H1 (cell line): ENCODE measurements at regions not wholly inside any gene's neighbourhood (a gene's known extent, or its start where the extent isn't known, plus 50 kb on each side); places are given as distances from the start of the nearest gene placed in this dataset.

Experiments used
- CTCF ChIA-PET: fragments of 300-600 bp; sonication (Branson Sonifier 250); formaldehyde crosslinking; loops from one replicate; lab custom pipeline; 2021; ENCODE audit not compliant: partially characterized antibody; lab: Charles Lee
- POLR2A ChIA-PET: fragments of 300-600 bp; sonication (Branson Sonifier 250); formaldehyde crosslinking; loops from one replicate; lab custom pipeline; 2021; ENCODE audit warnings: inconsistent platforms; ENCODE audit not compliant: partially characterized antibody; lab: Charles Lee
- DNase-seq, 2 experiments: peaks; one replicate each; pipeline versions ENCODE4 v3.0.0 to v3.0.0-alpha.2; 2010 to 2022; ENCODE audit warnings: low spot score in 2 of 2, low read depth in 1 of 2, mixed read lengths in 1 of 2
- FAIRE-seq: peaks from 2 replicates; lab custom pipeline; 2011; peaks lifted over from hg19 to GRCh38; lab: Jason Lieb, UNC
- H2AFZ ChIP-seq: 2 replicates; pipeline ENCODE4 v1.8.1; 2012; ENCODE audit warnings: low read length, inconsistent platforms
- H2AK5ac ChIP-seq: 2 replicates; pipeline ENCODE4 v1.6.1; 2013; ENCODE audit warnings: low read depth, low read length
- H2BK120ac ChIP-seq: replicated peaks from 2 replicates; pipeline ENCODE3; 2013; ENCODE audit warnings: low read depth, low read length, inconsistent platforms
- H2BK12ac ChIP-seq: 2 replicates; pipeline ENCODE4 v1.6.1; 2013; ENCODE audit warnings: low read depth, low read length
- H2BK15ac ChIP-seq: 2 replicates; pipeline ENCODE4 v1.6.1; 2013; ENCODE audit warnings: low read length
- H2BK20ac ChIP-seq: 2 replicates; pipeline ENCODE4 v1.6.1; 2013; ENCODE audit warnings: low read length
- H2BK5ac ChIP-seq: 2 replicates; pipeline ENCODE4 v1.6.1; 2013; ENCODE audit warnings: low read depth, low read length
- H3K14ac ChIP-seq: 2 replicates; pipeline ENCODE4 v1.6.1; 2013; ENCODE audit warnings: inconsistent platforms; ENCODE audit not compliant: insufficient read length
- H3K18ac ChIP-seq: 2 replicates; pipeline ENCODE4 v1.6.1; 2013; ENCODE audit warnings: low read length; ENCODE audit errors: extremely low read depth
- H3K23ac ChIP-seq: 2 replicates; pipeline ENCODE4 v1.6.1; 2013; ENCODE audit warnings: inconsistent platforms; ENCODE audit not compliant: insufficient read length
- H3K23me2 ChIP-seq: 2 replicates; pipeline ENCODE4 v1.6.1; 2013; ENCODE audit warnings: low read depth, low read length
- H3K27ac ChIP-seq: 2 replicates; pipeline ENCODE4 v1.6.1; 2011; ENCODE audit warnings: low read depth, low read length, inconsistent platforms
- H3K27me3 ChIP-seq, 4 experiments: replicated peaks in 1 of 4; 1 replicate in 1 of 4; 2 replicates in 3 of 4; pipeline versions ENCODE4 v1.6.1 to v1.8.1; 2011 to 2013; ENCODE audit warnings: low read length in 3 of 4, mild to moderate bottlenecking in 3 of 4, inconsistent platforms in 2 of 4, mixed read lengths in 2 of 4, moderate library complexity in 1 of 4; ENCODE audit not compliant: control insufficient read depth in 3 of 4, insufficient read depth in 3 of 4; ENCODE audit errors: extremely low read depth in 1 of 4
- H3K36me3 ChIP-seq, 4 experiments: 2 replicates each; pipeline versions ENCODE4 v1.6.1 to v1.8.1; 2011 to 2013; ENCODE audit warnings: mild to moderate bottlenecking in 4 of 4, low read length in 3 of 4, moderate library complexity in 2 of 4, control low read depth in 1 of 4, inconsistent platforms in 1 of 4; ENCODE audit not compliant: insufficient read depth in 4 of 4, control insufficient read depth in 2 of 4
- H3K4ac ChIP-seq: replicated peaks from 2 replicates; pipeline ENCODE3; 2013; ENCODE audit warnings: low read length, low read depth, mixed read lengths, inconsistent platforms; ENCODE audit not compliant: insufficient read length
- H3K4me1 ChIP-seq, 4 experiments: replicated peaks in 1 of 4; 1 replicate in 1 of 4; 2 replicates in 3 of 4; pipeline versions ENCODE4 v1.6.1 to v1.8.1; 2011 to 2013; ENCODE audit warnings: low read length in 3 of 4, inconsistent platforms in 2 of 4, mixed read lengths in 1 of 4; ENCODE audit not compliant: insufficient read depth in 4 of 4, control insufficient read depth in 3 of 4
- H3K4me2 ChIP-seq, 2 experiments: 2 replicates each; pipeline versions ENCODE4 v1.6.1 to v1.8.1; 2011 to 2013; ENCODE audit warnings: low read depth in 2 of 2, low read length in 2 of 2, control low read depth in 1 of 2, inconsistent platforms in 1 of 2, mild to moderate bottlenecking in 1 of 2; ENCODE audit not compliant: insufficient read depth in 1 of 2
- H3K4me3 ChIP-seq, 4 experiments: fragments of 200-600, 300-600 bp in 1 of 4; sonication (generic), shearing (Covaris generic), sonication (Bioruptor Twin) in 1 of 4; 2 replicates each; pipeline versions ENCODE4 v1.5.1 to v1.8.1; 2011 to 2016; ENCODE audit warnings: low read length in 4 of 4, low read depth in 3 of 4, control low read depth in 2 of 4, inconsistent platforms in 2 of 4, mild to moderate bottlenecking in 2 of 4, mixed read lengths in 1 of 4, moderate library complexity in 1 of 4; ENCODE audit not compliant: insufficient read depth in 2 of 4; ENCODE audit errors: extremely low read depth in 1 of 4
- H3K56ac ChIP-seq: replicated peaks from 2 replicates; pipeline ENCODE3; 2013; ENCODE audit warnings: low read depth, mild to moderate bottlenecking, mixed read lengths, low read length, inconsistent platforms; ENCODE audit not compliant: insufficient read length
- H3K79me1 ChIP-seq: 2 replicates; pipeline ENCODE4 v1.6.1; 2013; ENCODE audit warnings: low read depth, low read length, control low read depth
- H3K79me2 ChIP-seq, 2 experiments: 2 replicates each; pipeline versions ENCODE4 v1.6.1 to v1.8.1; 2012 to 2013; ENCODE audit warnings: low read length in 2 of 2, mild to moderate bottlenecking in 2 of 2, inconsistent platforms in 1 of 2; ENCODE audit not compliant: insufficient read depth in 2 of 2, control insufficient read depth in 1 of 2
- H3K9ac ChIP-seq, 4 experiments: replicated peaks in 1 of 4; 1 replicate in 1 of 4; 2 replicates in 3 of 4; pipeline versions ENCODE4 v1.6.1 to v1.8.1; 2011 to 2013; ENCODE audit warnings: low read depth in 3 of 4, low read length in 3 of 4, control low read depth in 2 of 4, mild to moderate bottlenecking in 2 of 4, moderate library complexity in 2 of 4, inconsistent platforms in 1 of 4; ENCODE audit errors: extremely low read depth in 1 of 4
- H3K9me3 ChIP-seq, 2 experiments: 2 replicates each; pipeline versions ENCODE4 v1.6.1 to v1.8.1; 2012 to 2013; ENCODE audit warnings: mild to moderate bottlenecking in 2 of 2, moderate library complexity in 2 of 2, control low read depth in 1 of 2, inconsistent platforms in 1 of 2, low read depth in 1 of 2, low read length in 1 of 2, mixed read lengths in 1 of 2; ENCODE audit not compliant: insufficient read depth in 2 of 2
- H4K20me1 ChIP-seq, 2 experiments: replicated peaks in 1 of 2; 2 replicates each; pipeline versions ENCODE3 to v1.8.1; 2011 to 2013; ENCODE audit warnings: inconsistent platforms in 2 of 2, low read length in 2 of 2, mild to moderate bottlenecking in 1 of 2; ENCODE audit not compliant: insufficient read depth in 2 of 2, control insufficient read depth in 1 of 2
- H4K5ac ChIP-seq: 2 replicates; pipeline ENCODE4 v1.6.1; 2013; ENCODE audit warnings: low read length, low read depth, mixed read lengths, inconsistent platforms; ENCODE audit not compliant: insufficient read length
- H4K8ac ChIP-seq: 2 replicates; pipeline ENCODE4 v1.8.0; 2013; ENCODE audit warnings: mild to moderate bottlenecking, moderate library complexity, low read length, inconsistent platforms; ENCODE audit not compliant: insufficient read depth; ENCODE audit errors: extremely low read depth
- H4K91ac ChIP-seq: replicated peaks from 2 replicates; pipeline ENCODE3; 2013; ENCODE audit warnings: low read length, mixed read lengths, inconsistent platforms; ENCODE audit not compliant: insufficient read length
- CTBP2 ChIP-seq: IDR thresholded peaks from 2 replicates; pipeline ENCODE4 v1.7.0; 2011; ENCODE audit warnings: borderline replicate concordance, mild to moderate bottlenecking, moderate library complexity, mixed read lengths, low read length; ENCODE audit not compliant: insufficient read depth, insufficient read length
- JUN ChIP-seq: IDR thresholded peaks from 2 replicates; pipeline ENCODE4 v1.6.1; 2011; ENCODE audit warnings: low read depth, mild to moderate bottlenecking, improper control_type of control experiment, low read length
- JUND ChIP-seq: IDR thresholded peaks from 2 replicates; pipeline ENCODE4 v1.6.1; 2011; ENCODE audit warnings: mild to moderate bottlenecking, improper control_type of control experiment, low read length
- KDM5A ChIP-seq: fragments of 200-600 bp; IDR thresholded peaks from 2 replicates; pipeline ENCODE4 v1.7.1; 2012; ENCODE audit warnings: mild to moderate bottlenecking, low read length, inconsistent platforms, mixed read lengths
- NRF1 ChIP-seq: IDR thresholded peaks from 2 replicates; pipeline ENCODE4 v1.6.1; 2011; ENCODE audit warnings: mild to moderate bottlenecking, low read depth, low read length, improper control_type of control experiment
- RAD21 ChIP-seq, 2 experiments: IDR thresholded peaks in 1 of 2; conservative IDR thresholded peaks in 1 of 2; 2 replicates each; pipeline ENCODE4 v1.6.1; 2011; ENCODE audit warnings: low read depth in 2 of 2, low read length in 2 of 2, improper control_type of control experiment in 1 of 2, inconsistent platforms in 1 of 2, mild to moderate bottlenecking in 1 of 2, moderate library complexity in 1 of 2
- RBBP5 ChIP-seq: IDR thresholded peaks from 2 replicates; pipeline ENCODE4 v1.7.1; 2012; ENCODE audit warnings: low read depth, mild to moderate bottlenecking, inconsistent platforms, low read length, moderate library complexity, borderline replicate concordance
- RXRA ChIP-seq: IDR thresholded peaks from 2 replicates; pipeline ENCODE4 v1.6.1; 2011; ENCODE audit warnings: low read depth, mild to moderate bottlenecking, low read length, moderate library complexity; ENCODE audit not compliant: insufficient read depth
- SIRT6 ChIP-seq: IDR thresholded peaks from one replicate; pipeline ENCODE4 v1.7.1; 2012; ENCODE audit warnings: low read length, inconsistent platforms
- SRF ChIP-seq: IDR thresholded peaks from 2 replicates; pipeline ENCODE4 v1.6.1; 2011; ENCODE audit warnings: mild to moderate bottlenecking, low read depth, low read length, moderate library complexity
- SUZ12 ChIP-seq: fragments of 200-600 bp; sonication (generic); IDR thresholded peaks from 2 replicates; pipeline ENCODE4 v1.6.1; 2012; ENCODE audit warnings: mild to moderate bottlenecking, inconsistent platforms, low read length, moderate library complexity, mixed read lengths
- TAF7 ChIP-seq: optimal IDR thresholded peaks from 2 replicates; pipeline ENCODE3; 2011; ENCODE audit warnings: low read depth, mild to moderate bottlenecking, inconsistent platforms, low read length, moderate library complexity, borderline replicate concordance
- TEAD4 ChIP-seq: IDR thresholded peaks from 2 replicates; pipeline ENCODE4 v1.6.1; 2012; ENCODE audit warnings: low read depth, low read length, inconsistent platforms, mixed read lengths
- WGBS, 2 experiments: shearing (Covaris generic) in 1 of 2; methylation state at CpG; one replicate each; pipeline versions ENCODE4 v1.1.6 to v1.1.7; 2013 to 2015; ENCODE audit warnings: low lambda C conversion rate in 2 of 2, mixed read lengths in 2 of 2, inconsistent platforms in 1 of 2, low coverage in 1 of 2, missing lambda C conversion rate in 1 of 2; ENCODE audit not compliant: insufficient replicate concordance in 2 of 2, insufficient coverage in 1 of 2, insufficient read length in 1 of 2; ENCODE audit errors: extremely low coverage in 1 of 2, missing lambda C conversion rate in 1 of 2; 5-methylcytosine and 5-hydroxymethylcytosine counted together

GRCh38 chr6:11828262-11828870, 49.8 kb upstream of the ADTRP start:
- no peaks in the 10 kb centered on the region for H3K79me2 ChIP-seq
- no peak overlapping the region for H2BK120ac ChIP-seq
- H3K36me3 ChIP-seq = no peaks in the 10 kb centered on the region
- DNase-seq = no peak
- peaks cover 0 to 2% (median 0%) of the 10 kb centered on the region in 4 experiments; a peak in 1 of 7 replicates for H3K4me1 ChIP-seq
- no peak overlapping the region for H2BK20ac ChIP-seq
- H3K9me3 ChIP-seq = no peaks in the 10 kb centered on the region
- FAIRE-seq = no peak
- H3K4me3 ChIP-seq = no peak overlapping the region
- no peak overlapping the region for H4K5ac ChIP-seq
- H3K23ac ChIP-seq = no peak overlapping the region
- no peaks in the 10 kb centered on the region for H4K20me1 ChIP-seq
- no peak overlapping the region for H2AK5ac ChIP-seq
- H2BK12ac ChIP-seq = no peak overlapping the region
- H4K8ac ChIP-seq = no peak overlapping the region
- no peak overlapping the region for H3K4me2 ChIP-seq
- 93% methylated on average over 6 of the region's 6 CpGs; no CpG with 5 or more reads in 1 of the 2 experiments for WGBS, 2 experiments
- no peak overlapping the region for H3K56ac ChIP-seq
- ChIA-PET POLR2A (no interaction called here), CTCF (interaction anchor here (0.6 to 0.9 kb wide), 3 partner anchors 58 to 680 kb away, joined by 3 to 4 read pairs (median 4); no protein-coding TSS in a partner anchor)
- no peak overlapping the region for H2BK15ac ChIP-seq
- H3K14ac ChIP-seq = no peak overlapping the region
- no peaks in the 10 kb centered on the region for H3K27me3 ChIP-seq
- no peak overlapping the region for H2BK5ac ChIP-seq
- no peak overlapping the region for H3K27ac ChIP-seq
- H2AFZ ChIP-seq = no peak overlapping the region
- H3K18ac ChIP-seq = no peak overlapping the region
- H3K23me2 ChIP-seq = no peaks in the 10 kb centered on the region
- H3K4ac ChIP-seq = no peak overlapping the region
- no peaks in the 10 kb centered on the region for H3K79me1 ChIP-seq
- no peak overlapping the region for H3K9ac ChIP-seq
- H4K91ac ChIP-seq = no peak overlapping the region
- TF ChIP-seq CTBP2 (no peak), RBBP5 (no peak), SIRT6 (no peak), TAF7 (no peak), NRF1 (no peak), TEAD4 (no peak), JUN (no peak), JUND (no peak), RXRA (no peak), SUZ12 (no peak), KDM5A (no peak), RAD21 (IDR thresholded peaks at IDR 0.05 in 1 of 2, conservative IDR thresholded peaks at IDR 0.05 in 1 of 2; ENCODE audit: low read depth in 2 of 2, low read length in 2 of 2) (no peak), SRF (no peak)
